GM06990 (cell line): ENCODE measurements at regions not wholly inside any gene's neighbourhood (a gene's known extent, or its start where the extent isn't known, plus 50 kb on each side); places are given as distances from the start of the nearest gene placed in this dataset.

Experiments
- DNase-seq: peaks from one replicate; pipeline ENCODE4 v3.0.0-alpha.2; 2011; ENCODE audit not compliant: insufficient read length; ENCODE audit errors: extremely low read depth
- H3K27me3 ChIP-seq: replicated peaks from 2 replicates; pipeline ENCODE4 v1.6.0; 2011; ENCODE audit warnings: low read length; ENCODE audit not compliant: control insufficient read depth, insufficient read depth
- H3K36me3 ChIP-seq: 2 replicates; pipeline ENCODE4 v1.5.1; 2011; ENCODE audit warnings: low read length; ENCODE audit not compliant: control insufficient read depth, insufficient read depth
- H3K4me3 ChIP-seq: replicated peaks from 2 replicates; pipeline ENCODE4 v1.5.1; 2011; ENCODE audit warnings: low read depth, mild to moderate bottlenecking, control low read depth, low read length
- TF ChIP-seq, protein P1 (sequence below): IDR thresholded peaks from 2 replicates; pipeline ENCODE4 v1.5.1; 2011; ENCODE audit warnings: low read length, control low read depth, mild to moderate bottlenecking, inconsistent platforms; ENCODE audit not compliant: insufficient read depth, poor library complexity, severe bottlenecking

DNA sequence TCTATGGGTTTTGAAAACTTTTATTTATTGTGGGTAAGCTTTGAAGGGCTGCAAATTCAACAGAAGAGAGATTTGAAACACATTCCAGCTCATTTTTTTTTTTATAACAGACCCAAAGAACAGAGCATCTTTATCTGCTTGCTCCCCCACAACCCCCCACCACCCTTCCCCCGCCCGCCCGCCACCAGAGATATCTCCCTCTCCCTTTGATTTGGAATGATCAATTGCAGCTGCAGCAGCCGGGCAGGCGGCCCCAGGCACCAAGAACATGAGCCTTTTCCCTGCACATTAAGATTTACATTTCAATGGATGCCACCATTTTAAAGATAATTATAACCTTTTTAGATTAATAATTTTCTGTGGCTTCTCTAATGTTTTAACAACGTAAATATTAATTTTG is 510.9 kb downstream of the ZNF608 start:
- TF ChIP-seq, protein P1, sequence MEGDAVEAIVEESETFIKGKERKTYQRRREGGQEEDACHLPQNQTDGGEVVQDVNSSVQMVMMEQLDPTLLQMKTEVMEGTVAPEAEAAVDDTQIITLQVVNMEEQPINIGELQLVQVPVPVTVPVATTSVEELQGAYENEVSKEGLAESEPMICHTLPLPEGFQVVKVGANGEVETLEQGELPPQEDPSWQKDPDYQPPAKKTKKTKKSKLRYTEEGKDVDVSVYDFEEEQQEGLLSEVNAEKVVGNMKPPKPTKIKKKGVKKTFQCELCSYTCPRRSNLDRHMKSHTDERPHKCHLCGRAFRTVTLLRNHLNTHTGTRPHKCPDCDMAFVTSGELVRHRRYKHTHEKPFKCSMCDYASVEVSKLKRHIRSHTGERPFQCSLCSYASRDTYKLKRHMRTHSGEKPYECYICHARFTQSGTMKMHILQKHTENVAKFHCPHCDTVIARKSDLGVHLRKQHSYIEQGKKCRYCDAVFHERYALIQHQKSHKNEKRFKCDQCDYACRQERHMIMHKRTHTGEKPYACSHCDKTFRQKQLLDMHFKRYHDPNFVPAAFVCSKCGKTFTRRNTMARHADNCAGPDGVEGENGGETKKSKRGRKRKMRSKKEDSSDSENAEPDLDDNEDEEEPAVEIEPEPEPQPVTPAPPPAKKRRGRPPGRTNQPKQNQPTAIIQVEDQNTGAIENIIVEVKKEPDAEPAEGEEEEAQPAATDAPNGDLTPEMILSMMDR, result no peak
- DNase-seq, result no peak
- Histone ChIP-seq H3K27me3 (no peaks in the 10 kb centered on the region), H3K36me3 (no peaks in the 10 kb centered on the region), H3K4me3 (no peak overlapping the region)

DNA sequence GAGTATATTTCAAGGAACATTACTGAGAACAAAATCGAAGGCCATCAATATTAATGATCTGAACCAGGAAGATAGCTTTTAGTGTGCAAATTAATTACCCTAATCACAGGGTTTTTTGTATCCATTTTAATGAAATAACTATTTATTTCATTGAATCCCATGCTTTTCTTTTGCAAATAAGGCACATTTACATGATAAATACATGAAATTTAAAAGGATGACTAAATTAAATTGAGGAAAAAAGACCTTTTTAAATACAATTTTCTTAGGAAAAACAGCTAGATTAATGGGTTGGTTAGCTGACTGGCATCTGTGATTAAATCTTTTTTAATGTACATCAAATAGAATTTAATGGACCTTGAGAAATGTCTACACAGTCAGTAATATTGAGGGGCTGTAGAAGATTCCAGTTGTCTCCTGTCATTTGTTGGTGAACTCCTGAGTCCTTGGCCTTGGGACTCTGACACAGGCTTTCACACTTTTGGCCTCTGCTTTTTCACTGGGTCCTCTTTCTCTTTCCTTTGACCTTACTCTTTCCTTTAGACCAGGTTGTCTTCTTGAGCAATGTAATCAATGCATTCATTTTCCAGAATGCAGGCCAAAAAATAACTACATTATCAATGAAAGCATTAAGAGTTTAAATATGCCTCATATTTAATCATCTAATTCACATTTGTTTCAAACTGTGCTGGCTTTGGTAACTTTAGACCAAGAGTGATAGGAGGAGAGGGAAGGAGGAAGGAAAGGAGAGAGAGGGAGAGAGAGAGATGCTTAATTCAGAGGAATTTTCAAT is 511.5 kb downstream of the ZNF608 start:
- no peak for DNase-seq
- TF ChIP-seq, protein P1, result no peak
- no peaks in the 10 kb centered on the region for H3K36me3 ChIP-seq
- H3K4me3 ChIP-seq, result no peak overlapping the region
- no peaks in the 10 kb centered on the region for H3K27me3 ChIP-seq

DNA sequence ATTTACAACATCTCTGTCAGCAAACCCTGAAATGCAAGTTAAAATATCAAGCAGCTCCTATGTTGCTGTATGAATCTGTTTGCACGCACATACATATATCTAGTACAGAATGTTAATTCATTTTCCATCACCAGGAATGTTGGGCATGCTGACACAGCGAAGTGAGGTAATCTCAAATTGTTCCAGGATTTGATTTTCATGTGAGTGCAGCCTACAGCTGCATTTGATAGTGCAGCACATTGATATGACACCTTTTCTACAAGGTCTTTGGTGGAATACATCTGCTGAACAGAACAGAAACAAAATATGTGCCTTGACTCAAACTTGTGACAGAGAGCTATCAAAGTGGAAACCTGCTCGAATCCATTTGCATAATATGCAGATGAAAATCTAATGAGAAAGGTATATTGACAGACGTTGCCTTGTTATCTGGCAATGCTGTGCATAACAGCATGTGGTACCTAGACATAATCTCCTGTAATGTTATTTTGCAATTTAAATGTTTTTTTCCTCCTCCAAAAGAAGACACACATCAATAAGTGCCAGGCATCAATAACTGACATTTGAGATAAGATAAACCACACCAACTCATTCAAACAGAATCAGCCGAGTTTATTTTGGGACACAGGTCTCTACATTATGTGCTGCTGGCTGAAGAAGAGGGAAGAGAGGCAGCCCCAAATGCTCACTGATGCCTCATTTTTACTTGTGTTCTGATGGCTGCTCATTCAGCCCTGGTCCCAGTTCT is 512.2 kb downstream of the ZNF608 start:
- TF ChIP-seq, protein P1, result no peak
- Histone ChIP-seq H3K36me3 (no peaks in the 10 kb centered on the region), H3K27me3 (no peaks in the 10 kb centered on the region), H3K4me3 (no peak overlapping the region)
- no peak for DNase-seq

DNA sequence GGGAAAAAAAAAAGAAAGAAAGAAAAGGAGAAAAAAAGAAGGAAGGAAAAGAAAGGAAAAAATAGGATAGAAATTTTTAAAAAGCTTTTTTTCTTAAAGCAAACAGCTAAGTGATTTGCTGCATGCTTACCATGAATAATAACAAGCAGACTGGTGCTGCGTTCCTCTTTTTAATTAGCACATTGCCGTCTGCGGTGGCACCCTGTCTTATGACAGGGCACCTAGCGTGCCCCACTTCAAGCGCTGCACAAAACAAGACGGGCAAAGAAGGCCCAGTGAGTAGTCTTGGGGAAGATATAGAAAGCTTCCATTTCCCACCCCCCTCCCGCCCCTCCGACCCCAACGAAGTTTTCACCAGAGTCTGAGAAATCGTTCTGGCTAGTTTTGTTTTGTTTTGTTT is 513.9 kb downstream of the ZNF608 start:
- no peak for DNase-seq
- H3K4me3 ChIP-seq, result no peak overlapping the region
- TF ChIP-seq, protein P1, result no peak
- no peaks in the 10 kb centered on the region for H3K27me3 ChIP-seq
- H3K36me3 ChIP-seq, result no peaks in the 10 kb centered on the region

DNA sequence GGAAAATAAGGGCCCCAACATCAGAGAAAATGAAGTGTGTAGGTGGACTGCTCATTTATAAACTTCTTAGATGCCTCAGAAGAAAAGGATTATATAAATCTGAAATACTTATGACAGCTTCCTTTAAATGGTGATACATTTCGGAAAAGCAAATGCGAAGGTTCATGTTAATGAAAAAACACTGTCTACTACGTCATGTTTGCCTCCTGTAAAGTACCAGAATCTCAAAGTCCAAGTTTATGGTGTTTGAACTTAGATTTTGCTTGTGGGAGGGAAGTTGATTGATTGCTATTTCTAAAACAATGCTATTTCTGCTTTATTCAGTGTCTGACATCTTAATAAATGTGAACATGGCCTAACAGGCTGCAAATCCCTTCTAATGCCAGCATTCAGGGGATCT is 514.6 kb downstream of the ZNF608 start:
- Histone ChIP-seq H3K36me3 (no peaks in the 10 kb centered on the region), H3K4me3 (no peak overlapping the region), H3K27me3 (no peaks in the 10 kb centered on the region)
- no peak for DNase-seq
- TF ChIP-seq, protein P1, result no peak
